GM19468 (cell line): ENCODE measurements at regions not wholly inside any gene's neighbourhood (a gene's known extent, or its start where the extent isn't known, plus 50 kb on each side); places are given as distances from the start of the nearest gene placed in this dataset.

Experiments used
- ATAC-seq: cut with Tn5 transposase; IDR thresholded peaks from one replicate; pipeline ENCODE4 v1.9.1; 2021; ENCODE audit warnings: mild to moderate bottlenecking, moderate library complexity, moderate number of reproducible peaks; ENCODE audit not compliant: unreplicated experiment; ENCODE audit errors: extremely low read depth

- no peak for ATAC-seq
These were observed 798.6 kb upstream of the PCDH9 start for GRCh38 chr13:68028701-68029100.

GRCh38 chr13:68027306-68027705 is 797.2 kb upstream of the PCDH9 start:
- no peak for ATAC-seq

DNA sequence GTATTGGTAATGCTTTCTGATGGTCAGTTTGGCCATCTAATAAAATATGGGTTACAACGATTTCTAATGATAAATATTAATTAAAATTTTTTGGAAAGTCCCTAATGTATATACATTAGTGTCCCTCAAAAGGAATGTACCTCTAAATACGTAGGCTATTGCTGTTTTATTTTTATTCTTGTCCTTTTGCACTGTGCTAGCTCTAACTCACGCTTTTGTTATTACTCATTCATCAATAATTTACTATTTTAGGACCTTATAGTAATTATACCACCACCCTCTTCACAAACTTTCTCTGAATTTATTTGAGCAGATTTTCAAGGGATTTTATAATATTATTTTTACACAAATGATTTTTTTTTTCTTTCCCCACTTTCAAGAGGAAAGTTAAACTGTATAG is 795.9 kb upstream of the PCDH9 start:
- no peak for ATAC-seq

DNA sequence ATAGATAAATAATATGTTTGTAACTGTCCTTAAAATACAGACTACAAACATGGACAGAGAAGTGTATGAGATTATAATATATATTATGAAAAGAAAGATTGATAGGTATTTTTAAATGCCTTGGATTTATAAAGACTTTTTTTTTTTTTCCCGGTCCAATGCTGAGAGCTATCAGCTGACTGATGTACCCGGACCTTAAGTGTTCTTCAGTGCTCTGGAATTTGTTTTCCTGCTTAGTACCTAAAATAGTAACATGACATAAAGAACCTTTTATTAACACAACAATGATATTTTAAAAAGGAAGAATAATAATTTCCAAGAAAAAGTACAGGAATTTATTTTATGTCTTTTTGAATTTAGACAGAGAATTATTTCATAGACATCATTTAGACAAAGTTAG is 795.5 kb upstream of the PCDH9 start:
- no peak for ATAC-seq

GRCh38 chr13:68023838-68024581 is 793.9 kb upstream of the PCDH9 start:
- ATAC-seq = no peak

- ATAC-seq = no peak
These were observed 789.8 kb upstream of the PCDH9 start for GRCh38 chr13:68019901-68020300.

GRCh38 chr13:68009546-68009945 is 779.4 kb upstream of the PCDH9 start:
- ATAC-seq = no peak

DNA sequence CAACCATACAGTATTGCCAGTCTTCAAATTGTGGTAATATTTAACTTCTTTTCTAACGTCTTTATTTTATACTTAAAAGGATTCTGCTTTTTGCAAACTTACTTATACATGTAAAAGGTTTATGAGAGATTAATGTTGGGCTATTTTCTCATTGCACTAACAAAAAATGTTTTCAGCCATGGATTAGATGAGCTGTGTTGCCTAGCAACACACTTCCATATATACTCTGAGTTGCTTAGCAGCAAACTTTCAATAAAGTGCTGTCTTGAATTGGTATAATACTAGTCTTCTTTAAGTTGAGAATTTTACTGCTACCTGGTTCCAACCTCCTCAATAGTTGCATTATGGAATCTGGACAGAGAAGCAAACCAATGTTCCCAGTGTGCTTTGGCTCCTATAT is 777.4 kb upstream of the PCDH9 start:
- ATAC-seq = no peak

DNA sequence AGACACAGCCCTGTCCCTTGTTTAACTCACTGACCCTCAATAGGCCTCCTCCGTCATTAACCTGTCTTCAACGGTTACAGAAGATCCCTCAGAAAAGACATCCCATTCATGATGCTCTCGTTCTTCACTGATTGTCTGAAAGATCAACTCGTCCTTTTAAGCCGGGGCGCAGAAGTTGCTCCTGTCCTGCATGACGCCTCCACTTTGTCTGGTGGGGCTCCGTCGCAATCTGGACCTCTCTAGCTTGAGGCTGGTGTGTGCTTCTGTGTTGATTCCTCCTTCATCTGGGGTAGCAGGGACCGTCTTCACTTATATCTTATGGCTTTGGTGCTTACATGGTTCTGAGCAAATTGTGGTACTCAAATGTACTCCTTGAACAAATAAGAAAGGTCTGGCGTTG is 766.0 kb upstream of the PCDH9 start:
- no peak for ATAC-seq

DNA sequence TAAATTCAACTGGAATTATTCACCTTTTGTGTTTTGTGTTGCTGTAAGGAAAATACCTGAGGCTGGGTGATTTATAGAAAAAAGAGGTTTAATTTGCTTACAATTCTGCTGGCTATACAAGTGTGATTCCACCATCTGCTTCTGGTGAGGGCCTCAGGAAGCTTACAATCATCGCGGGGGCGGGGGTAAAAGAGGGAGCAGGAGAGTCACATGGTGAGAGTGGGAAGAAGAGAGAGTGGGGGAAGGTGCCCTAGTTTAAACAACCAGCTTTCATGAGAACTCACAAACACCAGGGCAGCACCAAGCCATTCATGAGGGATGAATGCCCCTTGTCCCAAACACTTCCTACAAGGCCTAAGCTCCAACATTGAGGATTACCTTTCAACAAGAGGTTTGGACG is 760.7 kb upstream of the PCDH9 start:
- ATAC-seq = no peak

DNA sequence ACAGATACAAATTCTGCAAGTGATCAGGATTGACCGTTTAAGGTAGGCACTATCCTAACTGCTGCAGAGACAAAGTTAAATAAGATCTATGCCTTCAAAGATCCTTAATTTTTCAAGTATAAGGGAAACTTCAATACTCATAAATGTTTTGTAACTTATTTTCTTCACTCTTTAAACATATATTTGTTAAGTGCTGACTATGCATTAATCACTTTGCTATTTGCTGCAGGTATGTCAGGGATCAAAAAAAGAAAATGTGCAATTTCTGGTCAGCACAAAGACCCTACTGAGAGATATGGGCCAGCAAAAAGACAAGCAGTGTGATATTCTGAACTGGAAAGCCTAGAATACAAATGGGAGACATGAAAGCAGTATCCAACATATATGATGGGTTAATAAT is 756.1 kb upstream of the PCDH9 start:
- no peak for ATAC-seq

GRCh38 chr13:67977066-67977465 is 746.9 kb upstream of the PCDH9 start:
- ATAC-seq = no peak

DNA sequence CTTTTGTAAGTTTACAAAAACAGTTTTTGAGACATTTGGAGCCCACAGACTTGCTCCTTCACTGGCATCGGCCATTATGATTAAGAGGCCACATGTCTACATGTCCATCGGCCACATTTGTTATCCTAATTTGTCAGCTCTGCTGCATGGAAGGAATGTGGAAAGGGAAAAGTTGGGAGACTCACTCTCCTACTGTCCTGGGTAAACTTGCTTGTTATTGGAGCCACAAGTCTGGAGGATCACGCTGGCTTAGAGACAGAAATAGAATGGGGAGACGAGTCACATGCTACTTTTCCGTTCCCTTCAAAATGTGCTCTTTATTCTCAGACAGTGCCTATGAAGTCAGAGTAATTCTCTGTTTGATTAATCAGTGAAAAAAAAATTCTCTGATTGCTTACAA is 741.2 kb upstream of the PCDH9 start:
- no peak for ATAC-seq

GRCh38 chr13:67967031-67967430 is 736.9 kb upstream of the PCDH9 start:
- ATAC-seq = no peak

GRCh38 chr13:67966065-67966464 is 735.9 kb upstream of the PCDH9 start:
- ATAC-seq = no peak

DNA sequence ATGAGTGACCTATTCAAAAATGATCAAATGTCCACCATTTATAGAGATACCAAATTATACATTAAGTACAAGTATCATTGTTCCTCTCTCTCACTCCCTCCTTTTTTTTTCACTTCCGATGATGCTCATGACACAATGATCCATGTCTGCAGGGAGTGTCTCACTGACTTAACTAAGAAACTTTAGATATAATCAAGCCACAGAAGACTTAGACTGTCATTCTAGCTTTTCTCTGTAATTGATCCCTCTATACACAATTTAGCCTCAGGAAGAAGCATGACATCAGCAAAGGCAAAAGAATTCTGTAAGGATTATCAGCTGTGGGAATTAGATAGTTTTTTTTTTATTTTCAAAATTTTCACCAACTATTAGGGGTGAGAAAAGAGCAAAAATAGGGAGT is 734.9 kb upstream of the PCDH9 start:
- no peak for ATAC-seq

DNA sequence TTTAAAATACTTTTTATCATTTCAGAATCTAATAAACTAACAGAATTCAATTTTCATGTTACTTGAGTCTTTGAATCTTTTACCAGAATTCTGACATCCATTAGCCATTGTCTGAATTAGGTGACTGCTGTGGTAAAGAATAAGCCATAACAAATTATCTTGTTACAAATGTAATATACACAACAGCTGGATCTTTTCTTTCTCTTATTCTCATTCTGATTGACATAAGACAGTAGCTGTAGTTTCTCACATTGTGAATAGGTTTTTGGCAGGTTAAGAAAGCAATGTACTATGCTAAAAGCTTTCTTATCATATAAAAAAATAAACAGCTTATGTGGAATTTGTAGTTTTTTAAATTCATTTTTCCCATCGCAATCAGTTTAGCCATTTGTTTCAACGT is 734.0 kb upstream of the PCDH9 start:
- ATAC-seq = no peak

DNA sequence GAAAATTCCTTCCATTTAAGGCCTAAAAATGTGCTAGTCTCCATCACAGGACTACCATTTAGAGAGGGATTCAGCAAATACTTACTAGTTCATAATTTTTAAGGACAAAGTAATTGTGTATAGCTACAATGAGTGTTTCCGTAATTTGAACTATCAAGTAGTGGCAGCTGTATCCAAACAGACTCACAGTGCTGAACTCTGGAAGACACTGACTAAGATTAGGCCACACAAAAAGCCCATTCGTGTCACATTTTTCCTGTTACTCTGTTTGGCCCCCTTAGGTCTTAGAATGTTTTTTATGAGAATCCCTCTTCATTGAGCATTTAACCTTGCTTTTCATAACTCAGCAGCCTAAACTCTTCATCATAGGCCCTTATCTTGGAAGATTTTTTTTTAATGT is 731.2 kb upstream of the PCDH9 start:
- ATAC-seq = no peak

GRCh38 chr13:67951431-67951830 is 721.3 kb upstream of the PCDH9 start:
- no peak for ATAC-seq

DNA sequence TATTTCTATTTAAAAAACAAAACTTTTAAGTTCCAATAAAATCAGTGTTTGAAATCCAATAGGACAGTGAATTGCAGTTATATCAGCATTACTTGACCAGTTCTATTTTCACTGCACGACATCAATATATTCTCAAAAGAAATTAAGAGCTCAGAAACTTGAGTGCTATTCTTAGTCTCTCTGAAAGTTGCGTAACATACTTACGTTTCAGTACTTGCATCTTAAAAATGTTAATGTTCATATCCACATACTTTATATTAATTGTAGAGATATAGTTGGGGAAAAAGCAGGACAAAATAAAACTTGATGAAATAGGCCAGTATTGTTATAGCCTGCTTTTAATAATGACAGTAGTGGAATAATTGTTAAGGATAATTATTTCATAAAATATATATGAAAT is 720.5 kb upstream of the PCDH9 start:
- ATAC-seq = no peak

GRCh38 chr13:67946131-67946530 is 716.0 kb upstream of the PCDH9 start:
- ATAC-seq = no peak

- no peak for ATAC-seq
These were observed 713.0 kb upstream of the PCDH9 start for GRCh38 chr13:67943116-67943515.

DNA sequence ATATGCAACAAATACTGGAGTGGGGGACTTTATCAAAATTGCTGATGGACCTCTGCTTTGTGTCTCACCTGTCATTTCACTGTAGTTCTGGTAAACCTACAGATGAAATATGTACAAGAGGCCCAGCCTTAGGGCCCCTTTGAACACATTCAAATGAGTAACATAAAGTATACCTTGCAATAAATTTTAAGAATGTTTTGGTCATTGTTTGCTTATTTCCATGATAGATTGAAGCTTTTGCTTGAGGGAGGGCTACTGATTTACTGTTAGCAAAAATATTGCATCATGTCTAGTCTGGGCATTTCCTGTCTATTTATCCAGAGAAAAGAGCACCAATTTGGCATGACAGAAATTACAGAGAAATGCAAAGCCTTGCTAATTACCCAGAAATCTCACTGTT is 705.5 kb upstream of the PCDH9 start:
- ATAC-seq = no peak
